ENCODE measurements at regions not wholly inside any gene's neighbourhood (a gene's known extent, or its start where the extent isn't known, plus 50 kb on each side); places are given as distances from the start of the nearest gene placed in this dataset.

GRCh38 chr11:134017511-134018430 lies 51.1 kb upstream of the JAM3 start:
- no peak overlapping the region for H3K23ac ChIP-seq (ENCODE audit: insufficient read length, low read depth, low read length)

More at GRCh38 chr11:134017511-134018430, 51.1 kb upstream of the JAM3 start:
- no peak overlapping the region for H3K27ac ChIP-seq (ENCODE audit: insufficient read length, low read depth, low read length)
- no peak for TF ChIP-seq CTCF (conservative IDR thresholded peaks at IDR 0.05)
- H2BK12ac ChIP-seq (ENCODE audit: insufficient read length, low read depth, low read length) = no peak overlapping the region
- H3K27me3 ChIP-seq (ENCODE audit: insufficient read depth, low read length) = no peaks in the 10 kb centered on the region
- H3K4me1 Mint-ChIP-seq = peaks cover 10 to 16% of the 10 kb centered on the region in 2 experiments
- no peak overlapping the region for H2AK5ac ChIP-seq (ENCODE audit: insufficient read length, low read length)
- no peaks in the 10 kb centered on the region for H3K36me3 Mint-ChIP-seq (ENCODE audit: insufficient read depth in 1 of 3, low read depth in 3 of 3)
- H4K5ac ChIP-seq (ENCODE audit: insufficient read length, low read depth, low read length) = no peak overlapping the region
- DNase-seq = no peak
- H3K79me2 ChIP-seq (ENCODE audit: insufficient read depth, low read length) = no peaks in the 10 kb centered on the region
- no peaks in the 10 kb centered on the region for H4K20me1 ChIP-seq (ENCODE audit: control insufficient read depth, insufficient read depth, insufficient read length)
- no peak overlapping the region for H3T11ph ChIP-seq (ENCODE audit: low read length)
- no peaks in the 10 kb centered on the region for H3K9me3 ChIP-seq (ENCODE audit: control insufficient read depth, low read depth, low read length)
- no peak overlapping the region for H3K4me2 ChIP-seq (ENCODE audit: insufficient read depth, insufficient read length, low read length)
- H3K4me3 Mint-ChIP-seq = no peak overlapping the region
- no peaks in the 10 kb centered on the region for H3K9me3 Mint-ChIP-seq
- no peaks in the 10 kb centered on the region for H3K79me1 ChIP-seq (ENCODE audit: insufficient read depth, low read depth, low read length, poor library complexity, severe bottlenecking)
- no peak overlapping the region for H3K56ac ChIP-seq (ENCODE audit: insufficient read length, low read depth, low read length)
- WGBS (ENCODE audit: extremely low coverage, insufficient read length, low lambda C conversion rate) = no CpG with 5 or more reads among the region's 22 CpGs
- H3K4ac ChIP-seq (ENCODE audit: low read depth, low read length) = no peak overlapping the region
- no peaks in the 10 kb centered on the region for H3K4me1 ChIP-seq (ENCODE audit: insufficient read depth, low read length)
- H3K27ac Mint-ChIP-seq = no peak overlapping the region; a peak in 1 of 7 replicates
- H3K23me2 ChIP-seq (ENCODE audit: insufficient read length, low read depth, low read length, poor library complexity, severe bottlenecking) = no peaks in the 10 kb centered on the region
- no peak overlapping the region for H3K9ac ChIP-seq (ENCODE audit: extremely low read depth, insufficient read length, low read length)
- H2BK15ac ChIP-seq (ENCODE audit: low read depth, low read length) = no peak overlapping the region
- H3K27me3 Mint-ChIP-seq (ENCODE audit: low read depth) = peaks cover 36% of the 10 kb centered on the region
- H2BK120ac ChIP-seq (ENCODE audit: low read depth, low read length, poor library complexity, severe bottlenecking) = no peak overlapping the region
- H2BK20ac ChIP-seq (ENCODE audit: low read depth, low read length, poor library complexity, severe bottlenecking) = no peak overlapping the region
- H2AFZ ChIP-seq (ENCODE audit: low read length) = no peak overlapping the region
- no peak overlapping the region for H3K18ac ChIP-seq (ENCODE audit: insufficient read length, low read depth, low read length)
- H4K91ac ChIP-seq (ENCODE audit: insufficient read length, low read depth, low read length) = no peak overlapping the region
- no peak overlapping the region for H2BK5ac ChIP-seq (ENCODE audit: insufficient read length, low read length)
- H3K14ac ChIP-seq (ENCODE audit: insufficient read depth, low read length) = no peak overlapping the region
- H4K8ac ChIP-seq (replicated peaks; ENCODE audit: insufficient read length, low read depth, low read length) = no peak overlapping the region
